HG03175 (cell line): ENCODE measurements at regions not wholly inside any gene's neighbourhood (a gene's known extent, or its start where the extent isn't known, plus 50 kb on each side); places are given as distances from the start of the nearest gene placed in this dataset.

ENCODE experiments used
- ATAC-seq: cut with Tn5 transposase; IDR thresholded peaks from one replicate; pipeline ENCODE4 v1.9.1; 2021; ENCODE audit warnings: mild to moderate bottlenecking, moderate library complexity; ENCODE audit not compliant: unreplicated experiment

DNA sequence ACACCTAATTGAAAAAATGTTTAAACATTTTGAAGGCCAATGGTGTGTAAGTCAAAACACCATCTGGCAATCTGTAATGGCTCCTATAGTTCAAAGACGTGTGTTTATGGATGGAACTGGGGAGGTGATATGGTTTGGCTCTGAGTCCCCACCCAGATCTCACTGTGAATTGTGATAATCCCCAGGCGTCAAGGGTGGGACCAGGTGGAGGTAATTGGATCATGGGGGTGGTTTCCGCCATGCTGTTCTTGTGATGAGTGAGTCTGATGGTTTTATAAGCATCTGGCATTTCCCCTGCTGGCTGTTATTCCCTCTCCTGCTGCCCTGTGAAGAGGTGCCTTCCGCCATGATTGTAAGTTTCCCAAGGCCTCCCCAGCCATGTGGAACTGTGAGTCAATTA, 52.2 kb downstream of the ADRA2C start:
- ATAC-seq = no peak

- ATAC-seq = no peak
Measured at GRCh38 chr4:3819210-3819919, 53.2 kb downstream of the ADRA2C start.

DNA sequence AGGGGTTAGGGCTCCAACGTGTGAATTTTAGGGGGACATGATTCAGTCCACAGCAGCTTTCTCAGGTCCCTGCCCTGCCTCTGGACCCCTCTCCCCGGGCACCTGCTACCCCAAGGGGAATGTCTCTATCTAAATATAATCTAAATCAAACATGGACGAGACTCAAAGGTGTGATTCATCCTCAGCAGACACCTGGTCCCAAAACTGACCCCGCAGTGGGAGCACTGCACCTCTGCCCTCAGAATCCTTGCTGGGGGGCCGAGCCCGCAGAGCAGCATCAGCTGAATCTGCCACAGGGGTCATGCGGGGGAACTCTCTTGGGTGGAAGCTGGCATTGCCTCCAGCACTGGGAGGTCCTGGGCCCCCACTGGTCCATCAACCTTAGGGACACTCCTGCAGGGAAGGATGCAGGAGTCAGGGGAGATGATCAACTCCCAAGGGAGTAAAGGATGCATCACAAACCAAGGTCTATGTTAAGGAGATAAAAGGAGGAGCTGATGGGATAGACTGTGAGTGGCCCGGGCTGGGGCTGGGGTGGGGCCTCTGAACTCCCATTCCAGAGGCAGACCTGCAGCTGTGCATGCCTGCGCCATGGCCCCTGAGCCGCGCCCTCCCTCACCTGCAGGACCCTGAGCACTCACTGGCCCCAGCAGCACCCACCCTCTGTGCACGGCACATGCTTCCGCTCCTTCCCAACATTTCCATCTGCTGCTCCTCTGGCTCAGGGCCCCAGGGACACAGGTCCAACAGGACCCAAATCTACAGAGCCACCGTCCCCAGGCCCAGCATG, 54.0 kb downstream of the ADRA2C start:
- ATAC-seq = no peak

- ATAC-seq = no peak
Measured at GRCh38 chr4:3820806-3821579, 54.8 kb downstream of the ADRA2C start.

GRCh38 chr4:3821580-3822229, 55.5 kb downstream of the ADRA2C start:
- ATAC-seq = no peak

GRCh38 chr4:3822230-3822947, 56.2 kb downstream of the ADRA2C start:
- no peak for ATAC-seq

DNA sequence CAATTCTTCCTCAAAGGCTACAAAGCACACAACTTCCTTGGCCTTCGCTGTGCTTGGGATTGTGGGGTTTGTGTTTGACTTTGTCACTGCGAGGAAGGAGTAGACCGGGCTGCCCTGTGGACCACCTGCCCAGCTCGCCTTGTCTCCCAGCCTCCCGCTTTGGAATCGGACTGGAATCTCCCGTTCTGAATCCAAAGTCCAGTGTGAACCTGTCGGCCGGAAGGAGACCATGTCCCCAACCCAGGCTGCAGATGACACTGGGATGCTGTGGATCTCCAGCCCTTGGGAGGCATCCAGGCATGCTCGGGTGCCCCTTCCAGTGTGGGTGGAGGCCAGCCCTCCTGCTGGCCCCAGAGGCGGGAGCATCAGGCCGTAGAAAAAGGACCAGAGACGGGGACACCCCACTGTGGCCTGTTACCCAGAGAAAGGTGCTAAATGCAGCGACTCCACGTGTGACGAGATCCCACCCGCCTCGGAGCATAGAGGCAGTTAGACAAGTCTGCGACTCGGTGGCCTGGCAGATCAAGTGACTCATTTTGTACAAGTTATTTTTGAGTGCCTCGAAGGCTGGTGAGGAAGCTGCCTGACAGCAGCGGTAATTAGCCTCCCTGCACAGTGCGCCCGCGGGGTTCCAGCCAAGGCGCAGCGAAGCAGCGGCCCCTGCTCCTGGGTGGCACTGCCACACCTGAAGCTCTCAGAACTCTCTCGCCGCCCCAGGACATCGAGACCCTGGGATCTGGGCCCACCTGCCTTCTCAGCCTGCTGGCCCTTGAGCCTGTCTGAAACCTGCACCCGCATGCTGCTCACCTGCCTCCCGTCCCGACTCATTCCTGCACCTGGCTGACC, 57.5 kb downstream of the ADRA2C start:
- ATAC-seq = no peak

GRCh38 chr4:3824521-3825270, 58.5 kb downstream of the ADRA2C start:
- ATAC-seq = no peak

GRCh38 chr4:3825530-3825929, 59.3 kb downstream of the ADRA2C start:
- no peak for ATAC-seq

GRCh38 chr4:3826247-3827172, 60.3 kb downstream of the ADRA2C start:
- no peak for ATAC-seq

DNA sequence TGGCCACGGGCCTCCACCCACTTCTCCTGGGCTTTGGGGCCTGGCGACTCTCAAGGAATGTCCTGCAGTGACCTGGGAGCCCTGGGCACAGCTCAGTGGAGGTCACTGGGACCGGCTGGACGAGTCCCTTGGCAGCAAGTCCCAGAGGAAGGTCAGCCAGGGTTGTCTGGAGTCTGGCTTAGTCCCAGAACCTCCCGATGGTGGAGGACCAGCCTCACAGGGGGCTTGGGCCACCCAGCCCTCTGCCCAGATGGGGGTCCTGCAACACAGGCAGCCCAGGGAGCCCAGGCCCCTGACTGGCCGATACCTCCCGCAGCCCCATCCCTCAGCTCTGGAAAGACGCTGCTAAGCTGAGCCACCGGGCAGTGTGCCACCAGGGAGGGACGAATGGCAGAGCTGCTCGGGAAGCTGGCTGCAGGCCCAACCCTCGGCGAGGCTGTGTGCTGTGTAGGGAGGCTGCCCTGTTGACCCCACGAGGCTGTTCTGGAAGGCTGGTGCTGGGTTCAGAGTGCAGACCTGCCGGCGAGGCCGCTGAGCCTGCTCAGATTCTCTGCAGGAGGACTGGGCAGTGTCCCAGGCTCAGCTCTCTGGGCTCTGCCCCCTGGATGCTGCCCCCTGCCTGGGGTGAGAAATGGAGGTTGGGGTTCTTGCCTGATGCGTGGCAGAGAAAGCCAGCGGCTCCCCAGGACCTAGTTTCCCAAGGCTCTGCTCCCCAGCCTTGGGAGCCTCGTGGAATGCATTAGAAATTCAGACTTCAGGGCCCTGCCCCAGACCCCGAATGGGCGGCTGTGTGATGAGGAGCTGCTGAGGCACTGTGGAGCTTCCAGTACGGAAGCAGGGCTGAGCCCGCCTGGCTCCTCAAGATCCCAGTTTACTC, 61.7 kb downstream of the ADRA2C start:
- ATAC-seq = no peak

DNA sequence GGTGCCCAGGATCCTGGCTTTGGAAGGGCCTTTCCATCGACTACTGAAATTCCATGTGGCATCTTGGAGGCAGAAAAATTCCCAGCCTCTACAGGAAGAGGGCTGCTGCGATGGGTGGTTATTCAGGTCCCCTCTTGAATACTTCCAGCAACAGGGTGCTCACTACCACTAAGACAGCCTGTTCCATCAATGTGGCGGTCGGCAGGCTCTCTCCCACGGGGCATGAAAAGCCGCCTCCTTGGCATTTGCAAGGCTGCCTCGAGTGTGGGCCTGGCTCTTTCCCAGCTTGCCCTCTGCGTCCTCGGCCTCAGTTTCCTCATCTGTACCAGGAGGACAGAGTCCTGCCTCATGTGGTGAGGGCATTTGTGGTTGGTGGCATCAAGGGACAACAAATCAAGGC, 62.4 kb downstream of the ADRA2C start:
- no peak for ATAC-seq

DNA sequence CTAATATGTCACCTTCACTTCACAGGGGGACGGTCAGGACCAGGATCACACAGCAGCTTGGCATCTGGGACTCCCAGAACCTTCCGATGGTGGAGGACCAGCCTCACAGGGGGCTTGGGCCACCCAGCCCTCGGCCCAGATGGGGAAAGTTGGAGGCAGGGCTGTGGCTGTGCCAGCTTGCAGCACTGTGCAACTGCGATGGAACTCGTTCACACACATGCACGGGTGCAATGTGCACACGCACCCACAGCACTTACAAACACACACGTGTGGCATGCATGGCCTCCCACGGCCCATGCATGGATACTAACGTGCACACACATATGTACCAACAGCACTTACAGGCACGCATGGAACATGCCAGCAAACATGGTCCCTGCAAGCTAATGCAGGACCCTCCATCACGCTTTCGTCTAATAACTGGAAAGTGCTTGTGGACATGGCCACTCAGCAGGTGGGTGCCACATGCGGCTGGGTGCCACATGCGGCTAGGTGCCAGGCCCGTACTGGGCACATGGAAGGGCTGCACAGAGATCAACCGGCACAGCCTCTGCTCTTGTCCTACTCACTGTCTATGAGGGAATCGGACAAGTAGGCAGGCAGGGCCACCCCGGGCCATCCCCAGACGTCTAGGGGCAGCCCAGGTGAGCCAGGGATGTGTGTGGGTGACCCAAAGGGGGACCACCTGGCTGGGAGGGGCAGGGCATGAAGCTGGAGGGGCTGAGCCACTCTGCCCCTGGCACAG, 63.2 kb downstream of the ADRA2C start:
- ATAC-seq = no peak

- ATAC-seq = no peak
Measured at GRCh38 chr4:3829956-3830773, 64.0 kb downstream of the ADRA2C start.

- ATAC-seq = no peak
Measured at GRCh38 chr4:3830774-3831528, 64.8 kb downstream of the ADRA2C start.
